ENCODE measurements at regions not wholly inside any gene's neighbourhood (a gene's known extent, or its start where the extent isn't known, plus 50 kb on each side); places are given as distances from the start of the nearest gene placed in this dataset.

- ATAC-seq = no peak
- H3K4me3 ChIP-seq = no peak overlapping the region
- in situ Hi-C loops (cut with MboI; ENCODE audit: low sequenced_read_pairs in 4 of 4) (no loop called here), intact Hi-C loops (cut with DNase I; ENCODE audit: low total_unique reads) (no loop called here)
- no peak overlapping the region for H3K27ac ChIP-seq
- no peak for TF ChIP-seq POLR2A (IDR thresholded peaks at IDR 0.05)
- TF ChIP-seq, protein P1, sequence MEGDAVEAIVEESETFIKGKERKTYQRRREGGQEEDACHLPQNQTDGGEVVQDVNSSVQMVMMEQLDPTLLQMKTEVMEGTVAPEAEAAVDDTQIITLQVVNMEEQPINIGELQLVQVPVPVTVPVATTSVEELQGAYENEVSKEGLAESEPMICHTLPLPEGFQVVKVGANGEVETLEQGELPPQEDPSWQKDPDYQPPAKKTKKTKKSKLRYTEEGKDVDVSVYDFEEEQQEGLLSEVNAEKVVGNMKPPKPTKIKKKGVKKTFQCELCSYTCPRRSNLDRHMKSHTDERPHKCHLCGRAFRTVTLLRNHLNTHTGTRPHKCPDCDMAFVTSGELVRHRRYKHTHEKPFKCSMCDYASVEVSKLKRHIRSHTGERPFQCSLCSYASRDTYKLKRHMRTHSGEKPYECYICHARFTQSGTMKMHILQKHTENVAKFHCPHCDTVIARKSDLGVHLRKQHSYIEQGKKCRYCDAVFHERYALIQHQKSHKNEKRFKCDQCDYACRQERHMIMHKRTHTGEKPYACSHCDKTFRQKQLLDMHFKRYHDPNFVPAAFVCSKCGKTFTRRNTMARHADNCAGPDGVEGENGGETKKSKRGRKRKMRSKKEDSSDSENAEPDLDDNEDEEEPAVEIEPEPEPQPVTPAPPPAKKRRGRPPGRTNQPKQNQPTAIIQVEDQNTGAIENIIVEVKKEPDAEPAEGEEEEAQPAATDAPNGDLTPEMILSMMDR (IDR thresholded peaks at IDR 0.05 in 4 of 5, conservative IDR thresholded peaks at IDR 0.05 in 1 of 5) = no peak
- H3K27me3 ChIP-seq = no peaks in the 10 kb centered on the region
- H3K36me3 ChIP-seq = no peaks in the 10 kb centered on the region
- DNase-seq = no peak
- H3K9me3 ChIP-seq = no peaks in the 10 kb centered on the region
- no peaks in the 10 kb centered on the region for H3K4me1 ChIP-seq
These were observed 594.0 kb upstream of the CCDC54 start for GRCh38 chr3:106783231-106783630.

- Histone ChIP-seq H3K9me3 (no peaks in the 10 kb centered on the region), H3K4me3 (no peak overlapping the region), H3K4me1 (no peaks in the 10 kb centered on the region), H3K27ac (no peak overlapping the region), H3K36me3 (no peaks in the 10 kb centered on the region), H3K27me3 (no peaks in the 10 kb centered on the region)
- DNase-seq (no peak), ATAC-seq (no peak)
- in situ Hi-C loops (cut with MboI; ENCODE audit: low sequenced_read_pairs in 4 of 4) = no loop called here
- no peak for TF ChIP-seq POLR2A (IDR thresholded peaks at IDR 0.05)
- TF ChIP-seq, protein P1 (IDR thresholded peaks at IDR 0.05 in 4 of 5, conservative IDR thresholded peaks at IDR 0.05 in 1 of 5) = no peak
- intact Hi-C loops (cut with DNase I; ENCODE audit: low total_unique reads) = no loop called here
These were observed 588.0 kb upstream of the CCDC54 start for GRCh38 chr3:106789276-106789675.

GRCh38 chr3:106792716-106793115 is 584.5 kb upstream of the CCDC54 start:
- DNase-seq (no peak), ATAC-seq (no peak)
- Histone ChIP-seq H3K9me3 (no peaks in the 10 kb centered on the region), H3K36me3 (no peaks in the 10 kb centered on the region), H3K27ac (no peak overlapping the region), H3K27me3 (no peaks in the 10 kb centered on the region), H3K4me1 (no peaks in the 10 kb centered on the region), H3K4me3 (no peak overlapping the region)
- TF ChIP-seq, protein P1 (IDR thresholded peaks at IDR 0.05 in 4 of 5, conservative IDR thresholded peaks at IDR 0.05 in 1 of 5) = no peak
- TF ChIP-seq POLR2A (IDR thresholded peaks at IDR 0.05) = no peak
- in situ Hi-C loops (cut with MboI; ENCODE audit: low sequenced_read_pairs in 4 of 4) = no loop called here
- intact Hi-C loops (cut with DNase I; ENCODE audit: low total_unique reads) = no loop called here

GRCh38 chr3:106794442-106794841 is 582.8 kb upstream of the CCDC54 start:
- Histone ChIP-seq H3K27ac (no peak overlapping the region), H3K4me1 (no peaks in the 10 kb centered on the region), H3K9me3 (no peaks in the 10 kb centered on the region), H3K4me3 (no peak overlapping the region), H3K36me3 (no peaks in the 10 kb centered on the region), H3K27me3 (no peaks in the 10 kb centered on the region)
- in situ Hi-C loops (cut with MboI; ENCODE audit: low sequenced_read_pairs in 4 of 4) (no loop called here), intact Hi-C loops (cut with DNase I; ENCODE audit: low total_unique reads) (no loop called here)
- TF ChIP-seq POLR2A (IDR thresholded peaks at IDR 0.05) = no peak
- TF ChIP-seq, protein P1 (IDR thresholded peaks at IDR 0.05 in 4 of 5, conservative IDR thresholded peaks at IDR 0.05 in 1 of 5) = no peak
- ATAC-seq (no peak), DNase-seq (no peak)

GRCh38 chr3:106795553-106795952 is 581.7 kb upstream of the CCDC54 start:
- Histone ChIP-seq H3K9me3 (no peaks in the 10 kb centered on the region), H3K4me3 (no peak overlapping the region), H3K4me1 (no peaks in the 10 kb centered on the region), H3K27ac (no peak overlapping the region), H3K36me3 (no peaks in the 10 kb centered on the region), H3K27me3 (no peaks in the 10 kb centered on the region)
- intact Hi-C loops (cut with DNase I; ENCODE audit: low total_unique reads) = no loop called here
- DNase-seq (no peak), ATAC-seq (no peak)
- TF ChIP-seq, protein P1 (IDR thresholded peaks at IDR 0.05 in 4 of 5, conservative IDR thresholded peaks at IDR 0.05 in 1 of 5) = no peak
- no peak for TF ChIP-seq POLR2A (IDR thresholded peaks at IDR 0.05)
- in situ Hi-C loops (cut with MboI; ENCODE audit: low sequenced_read_pairs in 4 of 4) = no loop called here
